ENCODE measurements at regions not wholly inside any gene's neighbourhood (a gene's known extent, or its start where the extent isn't known, plus 50 kb on each side); places are given as distances from the start of the nearest gene placed in this dataset.
"Not testable (repeated sequence)": the region's sequence is repeated elsewhere in the genome, so short reads cannot be mapped to it uniquely, and the experiment has no call there.

GRCh38 chr4:67412153-67412712 is 133.1 kb downstream of the CENPC start:
- DNase-seq, result not testable (repeated sequence)

- no peak for DNase-seq
Measured at GRCh38 chr4:67403342-67403741, 142.0 kb downstream of the CENPC start.

GRCh38 chr4:67401902-67402301 is 143.4 kb downstream of the CENPC start:
- DNase-seq, result no peak

- no peak for DNase-seq
Measured at GRCh38 chr4:67397931-67398330, 147.4 kb downstream of the CENPC start.

GRCh38 chr4:67397031-67397430 is 148.3 kb downstream of the CENPC start:
- DNase-seq, result no peak

GRCh38 chr4:67396008-67396407 is 149.3 kb downstream of the CENPC start:
- no peak for DNase-seq

GRCh38 chr4:67394879-67395278 is 150.4 kb downstream of the CENPC start:
- DNase-seq, result no peak

- DNase-seq, result no peak
Measured at GRCh38 chr4:67393699-67394281, 151.5 kb downstream of the CENPC start.

GRCh38 chr4:67393007-67393406 is 152.3 kb downstream of the CENPC start:
- no peak for DNase-seq

- not testable (repeated sequence) for DNase-seq
Measured at GRCh38 chr4:67381406-67381804, 163.9 kb downstream of the CENPC start.

- DNase-seq, result not testable (repeated sequence)
Measured at GRCh38 chr4:67380702-67381405, 164.4 kb downstream of the CENPC start.

- DNase-seq, result no peak
Measured at GRCh38 chr4:67380154-67380553, 165.1 kb downstream of the CENPC start.

- DNase-seq, result no peak
Measured at GRCh38 chr4:67375291-67375690, 170.0 kb downstream of the CENPC start.

GRCh38 chr4:67371615-67372014 is 173.7 kb downstream of the CENPC start:
- no peak for DNase-seq

- no peak for DNase-seq
Measured at GRCh38 chr4:67366311-67366861, 178.9 kb downstream of the CENPC start.

- no peak for DNase-seq
Measured at GRCh38 chr4:67365661-67366245, 179.6 kb downstream of the CENPC start.

- DNase-seq, result no peak
Measured at GRCh38 chr4:67355806-67356205, 189.5 kb downstream of the CENPC start.

- no peak for DNase-seq
Measured at GRCh38 chr4:67346654-67347053, 198.6 kb downstream of the CENPC start.

- DNase-seq, result no peak
Measured at GRCh38 chr4:67344594-67345380, 200.5 kb downstream of the CENPC start.

GRCh38 chr4:67343199-67343598 is 202.1 kb downstream of the CENPC start:
- DNase-seq, result no peak

- no peak for DNase-seq
Measured at GRCh38 chr4:67342291-67342690, 203.0 kb downstream of the CENPC start.

- DNase-seq, result no peak
Measured at GRCh38 chr4:67333664-67334063, 211.6 kb downstream of the CENPC start.

GRCh38 chr4:67332627-67333026 is 212.7 kb downstream of the CENPC start:
- DNase-seq, result no peak
